K562 (cell line): ENCODE measurements at regions not wholly inside any gene's neighbourhood (a gene's known extent, or its start where the extent isn't known, plus 50 kb on each side); places are given as distances from the start of the nearest gene placed in this dataset.

Experiments
- ATAC-seq: fragments of 200-7000 bp; cut with Tn5 transposase; 3 replicates; pipeline ENCODE4 v1.9.1; 2020; ENCODE audit warnings: moderate library complexity
- BruUV-seq: library from RNA; stranded (reverse); fragments of 400-500 nt; replicated peaks from 2 replicates; lab custom pipeline; 2021; lab: Mats Ljungman, UMichigan
- CTCF ChIA-PET: fragments of 300-600 bp; formaldehyde crosslinking; extraction: SDS; loops from one replicate; lab custom pipeline; 2021; ENCODE audit warnings: low intra/inter-chr PET ratio; lab: Yijun Ruan, JAX
- POLR2A ChIA-PET: fragments of 300-600, 350-650 bp; sonication (Branson Sonifier 250); formaldehyde crosslinking; extraction: SDS; loops from one replicate; lab custom pipeline; 2021; ENCODE audit warnings: antibody characterized with exemption, inconsistent platforms; lab: Yijun Ruan, JAX
- DNase-seq, 4 experiments: peaks; one replicate each; pipeline versions ENCODE4 v3.0.0 to v3.0.0-alpha.2; 2011 to 2018; ENCODE audit warnings: low spot score in 3 of 4, mixed read lengths in 3 of 4; ENCODE audit errors: extremely low read depth in 1 of 4
- FAIRE-seq: peaks from 2 replicates; lab custom pipeline; 2011; peaks lifted over from hg19 to GRCh38; lab: Jason Lieb, UNC
- H2AFZ ChIP-seq: 2 replicates; pipeline ENCODE4 v1.6.0; 2011; ENCODE audit warnings: low read depth, low read length, control low read depth, inconsistent platforms
- H3K27ac ChIP-seq: fragments of 200-600 bp; 3 replicates; pipeline ENCODE4 v1.8.0; 2011; ENCODE audit warnings: low read depth, mild to moderate bottlenecking, control low read depth, inconsistent platforms, low read length, moderate library complexity, mixed read lengths; ENCODE audit errors: extremely low read depth
- H3K27me3 ChIP-seq, 2 experiments: fragments of 300-600 bp in 1 of 2; 2 replicates in 1 of 2; 3 replicates in 1 of 2; pipeline versions ENCODE4 v1.6.0 to v1.8.0; 2011; ENCODE audit warnings: inconsistent platforms in 2 of 2, low read length in 2 of 2, mild to moderate bottlenecking in 1 of 2, mixed read lengths in 1 of 2, moderate library complexity in 1 of 2; ENCODE audit not compliant: control insufficient read depth in 2 of 2, insufficient read depth in 2 of 2
- H3K36me3 ChIP-seq: fragments of 300-600 bp; 3 replicates; pipeline ENCODE4 v1.8.0; 2011; ENCODE audit warnings: mild to moderate bottlenecking, low read length, inconsistent platforms; ENCODE audit not compliant: control insufficient read depth, insufficient read depth
- H3K4me1 ChIP-seq, 2 experiments: fragments of 200-600 bp in 1 of 2; replicated peaks in 1 of 2; 2 replicates in 1 of 2; 3 replicates in 1 of 2; pipeline versions ENCODE4 v1.5.1 to v1.8.0; 2011; ENCODE audit warnings: inconsistent platforms in 2 of 2, low read length in 2 of 2, mild to moderate bottlenecking in 1 of 2, mixed read lengths in 1 of 2, moderate library complexity in 1 of 2; ENCODE audit not compliant: control insufficient read depth in 2 of 2, insufficient read depth in 2 of 2
- H3K4me2 ChIP-seq: 2 replicates; pipeline ENCODE4 v1.6.1; 2011; ENCODE audit warnings: low read length, control low read depth, inconsistent platforms, mixed read lengths; ENCODE audit not compliant: insufficient read depth
- H3K4me3 ChIP-seq: fragments of 200-600 bp; sonication (generic), shearing (Covaris generic); 2 replicates; pipeline ENCODE4 v1.5.1; 2016; ENCODE audit warnings: control low read depth, inconsistent platforms
- H3K79me2 ChIP-seq: fragments of 200-600 bp; 3 replicates; pipeline ENCODE4 v1.8.0; 2011; ENCODE audit warnings: low read length, inconsistent platforms; ENCODE audit not compliant: control insufficient read depth, insufficient read depth
- H3K9ac ChIP-seq, 2 experiments: 2 replicates each; pipeline versions ENCODE4 v1.6.0 to v1.6.1; 2011; ENCODE audit warnings: low read depth in 2 of 2, low read length in 2 of 2, control low read depth in 1 of 2, inconsistent platforms in 1 of 2, mild to moderate bottlenecking in 1 of 2, mixed read lengths in 1 of 2; ENCODE audit not compliant: insufficient read depth in 1 of 2
- H3K9me1 ChIP-seq: one replicate; pipeline ENCODE4 v1.6.0; 2011; ENCODE audit warnings: inconsistent platforms, mild to moderate bottlenecking, low read length, moderate library complexity; ENCODE audit not compliant: control insufficient read depth, insufficient read depth
- H3K9me3 ChIP-seq: replicated peaks from 2 replicates; pipeline ENCODE4 v1.5.1; 2011; ENCODE audit warnings: low read depth, low read length, inconsistent platforms; ENCODE audit not compliant: control insufficient read depth, insufficient read depth
- H4K20me1 ChIP-seq: replicated peaks from 2 replicates; pipeline ENCODE4 v1.6.1; 2011; ENCODE audit warnings: low read length, inconsistent platforms, mixed read lengths; ENCODE audit not compliant: control insufficient read depth, insufficient read depth
- CBX5 ChIP-seq: IDR thresholded peaks from 2 replicates; pipeline ENCODE4 v1.6.1; 2014; ENCODE audit warnings: low read depth, borderline replicate concordance
- CBX8 ChIP-seq: fragments of 200-600 bp; sonication (generic); IDR thresholded peaks from 2 replicates; pipeline ENCODE4 v1.6.1; 2012; ENCODE audit warnings: borderline replicate concordance, mixed run types, low read depth, mild to moderate bottlenecking, moderate library complexity, mixed read lengths, low read length, control low read depth, inconsistent platforms; ENCODE audit not compliant: poor library complexity, severe bottlenecking; ENCODE audit errors: extremely low read depth
- DEAF1 ChIP-seq: fragments of 450-650 bp; formaldehyde crosslinking; IDR thresholded peaks from 2 replicates; pipeline ENCODE4 v1.4.0; 2020; ENCODE audit warnings: mild to moderate bottlenecking, moderate library complexity
- DPF2 ChIP-seq: fragments of 450-650 bp; IDR thresholded peaks from 2 replicates; pipeline ENCODE4 v1.6.1; 2016
- KLF6 ChIP-seq: fragments of 250-450 bp; sonication (Bioruptor Pico); IDR thresholded peaks from 2 replicates; pipeline ENCODE4 v1.4.0; 2020; ENCODE audit warnings: mild to moderate bottlenecking, moderate library complexity, borderline replicate concordance
- MIER1 ChIP-seq: fragments of 450-650 bp; IDR thresholded peaks from 2 replicates; pipeline ENCODE4 v1.6.1; 2016; ENCODE audit warnings: antibody characterized with exemption, mild to moderate bottlenecking, low read depth
- NFATC3 ChIP-seq: fragments of 450-650 bp; IDR thresholded peaks from 2 replicates; pipeline ENCODE4 v1.6.1; 2017; ENCODE audit warnings: mild to moderate bottlenecking
- POLR2A ChIP-seq: fragments of 450-650 bp; conservative IDR thresholded peaks from 2 replicates; pipeline ENCODE4 v1.6.1; 2016
- POLR2G ChIP-seq: fragments of 200-400 bp; formaldehyde crosslinking; IDR thresholded peaks from 2 replicates; pipeline ENCODE4 v1.6.1; 2017; ENCODE audit warnings: low read depth, mild to moderate bottlenecking, antibody characterized with exemption, low read length, moderate library complexity
- POLR3A ChIP-seq: IDR thresholded peaks from 2 replicates; pipeline ENCODE4 v1.6.1; 2011; ENCODE audit warnings: borderline replicate concordance, mild to moderate bottlenecking, moderate library complexity; ENCODE audit not compliant: insufficient read length, insufficient read depth; ENCODE audit errors: extremely low read depth
- POLR3G ChIP-seq: IDR thresholded peaks from 2 replicates; pipeline ENCODE4 v1.6.1; 2011; ENCODE audit not compliant: insufficient read length, insufficient replicate concordance; ENCODE audit errors: extremely low read depth
- SMAD2 ChIP-seq: fragments of 150-350 bp; IDR thresholded peaks from 2 replicates; pipeline ENCODE4 v1.6.1; 2014; ENCODE audit warnings: low read depth, mild to moderate bottlenecking, low read length
- SMARCB1 ChIP-seq: IDR thresholded peaks from 2 replicates; pipeline ENCODE4 v1.6.1; 2011; ENCODE audit warnings: improper control_type of control experiment, low read depth; ENCODE audit not compliant: insufficient read length
- SRF ChIP-seq, 2 experiments: fragments of 250-450, 450-650 bp in 1 of 2; sonication (Bioruptor Pico) in 1 of 2; sonication (generic) in 1 of 2; formaldehyde crosslinking; IDR thresholded peaks; 2 replicates each; pipeline versions ENCODE4 v1.5.0 to v1.5.1; 2020 to 2022; ENCODE audit warnings: mild to moderate bottlenecking in 1 of 2, missing genetic modification reagents in 1 of 2
- TCF15 ChIP-seq: fragments of 250-450 bp; sonication (Bioruptor Pico); IDR thresholded peaks from 2 replicates; pipeline ENCODE4 v1.8.0; 2022; ENCODE audit warnings: moderate library complexity, mild to moderate bottlenecking, inconsistent platforms
- ZNF24 ChIP-seq: fragments of 450-650 bp; IDR thresholded peaks from 2 replicates; pipeline ENCODE4 v1.6.1; 2016
- ZNF431 ChIP-seq: sonication (generic); formaldehyde crosslinking; IDR thresholded peaks from 2 replicates; pipeline ENCODE4 v1.8.0; 2022; ENCODE audit warnings: mild to moderate bottlenecking, missing genetic modification reagents
- ZNF75A ChIP-seq: fragments of 450-650 bp; formaldehyde crosslinking; IDR thresholded peaks from 2 replicates; pipeline ENCODE4 v1.4.0; 2020; ENCODE audit warnings: mild to moderate bottlenecking
- WGBS: fragments of 100-300 bp; shearing (Covaris generic); methylation state at CpG from one replicate; pipeline ENCODE4 v1.1.6; 2016; ENCODE audit warnings: low coverage, mixed read lengths; ENCODE audit not compliant: insufficient coverage; ENCODE audit errors: missing lambda C conversion rate; 5-methylcytosine and 5-hydroxymethylcytosine counted together
- in situ Hi-C: fragments of 300-500 bp; cut with MboI; formaldehyde crosslinking; loops from 4 replicates; pipeline ENCODE4 v1.15.0; 2018; ENCODE audit warnings: inconsistent platforms, mixed read lengths
- intact Hi-C: fragments of 100-400 bp; cut with micrococcal nuclease; formaldehyde crosslinking; loops from 2 replicates; pipeline ENCODE4 v1.14.2; 2022
- TF ChIP-seq, protein P1 (sequence below): sonication (generic); formaldehyde crosslinking; IDR thresholded peaks from 2 replicates; pipeline ENCODE4 v1.8.0; 2022; ENCODE audit warnings: mild to moderate bottlenecking, missing genetic modification reagents
- TF ChIP-seq, protein P2 (sequence below): fragments of 250-450 bp; sonication (Bioruptor Pico); IDR thresholded peaks from 2 replicates; pipeline ENCODE4 v1.4.0; 2020; ENCODE audit warnings: borderline replicate concordance

DNA sequence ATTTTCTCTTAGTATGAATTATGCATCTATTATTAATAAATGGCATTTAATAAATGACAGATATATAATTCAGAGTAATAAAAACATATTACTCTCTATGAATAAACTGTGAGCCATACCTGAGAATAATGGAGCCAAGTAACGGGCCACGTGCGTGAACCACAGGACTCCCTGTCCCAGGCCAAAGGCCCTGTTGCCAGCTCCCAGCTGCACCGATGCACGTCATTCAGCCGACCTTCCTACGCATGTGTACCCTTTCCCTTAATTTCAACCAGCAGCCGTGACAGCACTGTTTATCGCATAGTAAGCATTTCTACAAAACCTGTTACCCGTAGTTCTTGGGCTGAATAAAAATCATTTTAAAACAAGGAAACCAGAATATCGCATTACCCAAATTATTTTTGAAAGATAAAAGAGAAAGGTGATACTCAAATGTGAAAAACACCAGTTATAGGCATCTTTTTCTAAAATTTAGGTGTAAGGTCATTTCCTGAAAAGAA, 827.2 kb upstream of the FRG1 start:
- DNase-seq (no peak), ATAC-seq (no peak), FAIRE-seq (no peak)
- Histone ChIP-seq H3K79me2 (no peaks in the 10 kb centered on the region), H2AFZ (no peak overlapping the region), H4K20me1 (no peaks in the 10 kb centered on the region), H3K4me1 (no peaks in the 10 kb centered on the region), H3K9me3 (no peaks in the 10 kb centered on the region; the same call in 1 of the 2 replicates), H3K9me1 (no peaks in the 10 kb centered on the region), H3K27ac (no peak overlapping the region), H3K36me3 (no peaks in the 10 kb centered on the region), H3K9ac (no peak overlapping the region), H3K27me3 (no peaks in the 10 kb centered on the region), H3K4me2 (no peak overlapping the region), H3K4me3 (no peak overlapping the region)
- in situ Hi-C loops (no loop called here), intact Hi-C loops (no loop called here)
- TF ChIP-seq POLR3A (no peak), TCF15 (CRISPR knock-in tag) (no peak), ZNF431 (no peak), SMARCB1 (no peak), SRF (CRISPR knock-in tag; IDR thresholded peaks at IDR 0.05) (no peak), POLR2A (no peak), ZNF24 (no peak), DPF2 (no peak), DEAF1 (CRISPR knock-in tag) (no peak), NFATC3 (no peak), POLR2G (no peak), ZNF75A (CRISPR knock-in tag) (no peak), KLF6 (CRISPR knock-in tag) (no peak), MIER1 (no peak), POLR3G (no peak), CBX8 (no peak), SMAD2 (no peak), CBX5 (no peak)
- TF ChIP-seq, protein P1, sequence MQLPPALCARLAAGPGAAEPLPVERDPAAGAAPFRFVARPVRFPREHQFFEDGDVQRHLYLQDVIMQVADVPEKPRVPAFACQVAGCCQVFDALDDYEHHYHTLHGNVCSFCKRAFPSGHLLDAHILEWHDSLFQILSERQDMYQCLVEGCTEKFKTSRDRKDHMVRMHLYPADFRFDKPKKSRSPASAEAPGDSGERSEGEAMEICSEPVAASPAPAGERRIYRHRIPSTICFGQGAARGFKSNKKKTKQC (CRISPR knock-in tag): no peak
- TF ChIP-seq, protein P2, sequence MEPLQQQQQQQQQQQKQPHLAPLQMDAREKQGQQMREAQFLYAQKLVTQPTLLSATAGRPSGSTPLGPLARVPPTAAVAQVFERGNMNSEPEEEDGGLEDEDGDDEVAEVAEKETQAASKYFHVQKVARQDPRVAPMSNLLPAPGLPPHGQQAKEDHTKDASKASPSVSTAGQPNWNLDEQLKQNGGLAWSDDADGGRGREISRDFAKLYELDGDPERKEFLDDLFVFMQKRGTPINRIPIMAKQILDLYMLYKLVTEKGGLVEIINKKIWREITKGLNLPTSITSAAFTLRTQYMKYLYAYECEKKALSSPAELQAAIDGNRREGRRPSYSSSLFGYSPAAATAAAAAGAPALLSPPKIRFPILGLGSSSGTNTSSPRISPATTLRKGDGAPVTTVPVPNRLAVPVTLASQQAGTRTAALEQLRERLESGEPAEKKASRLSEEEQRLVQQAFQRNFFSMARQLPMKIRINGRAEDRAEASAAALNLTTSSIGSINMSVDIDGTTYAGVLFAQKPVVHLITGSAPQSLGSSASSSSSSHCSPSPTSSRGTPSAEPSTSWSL (CRISPR knock-in tag): no peak
- WGBS: 3% methylated on average over 11 of the region's 11 CpGs
- BruUV-seq: no TSS peak
- CTCF ChIA-PET: no interaction called here
- POLR2A ChIA-PET: no interaction called here
